ENCODE measurements at regions not wholly inside any gene's neighbourhood (a gene's known extent, or its start where the extent isn't known, plus 50 kb on each side); places are given as distances from the start of the nearest gene placed in this dataset.

- TF ChIP-seq CTCF (IDR thresholded peaks at IDR 0.05 in 4 of 5, conservative IDR thresholded peaks at IDR 0.05 in 1 of 5) = no peak
- no peak for TF ChIP-seq POLR2A (IDR thresholded peaks at IDR 0.05)
Measured at GRCh38 chr1:116266864-116267212, 106.2 kb upstream of the ATP1A1 start.
